ENCODE measurements at regions not wholly inside any gene's neighbourhood (a gene's known extent, or its start where the extent isn't known, plus 50 kb on each side); places are given as distances from the start of the nearest gene placed in this dataset.
"Not testable (repeated sequence)": the region's sequence is repeated elsewhere in the genome, so short reads cannot be mapped to it uniquely, and the experiment has no call there.

DNA sequence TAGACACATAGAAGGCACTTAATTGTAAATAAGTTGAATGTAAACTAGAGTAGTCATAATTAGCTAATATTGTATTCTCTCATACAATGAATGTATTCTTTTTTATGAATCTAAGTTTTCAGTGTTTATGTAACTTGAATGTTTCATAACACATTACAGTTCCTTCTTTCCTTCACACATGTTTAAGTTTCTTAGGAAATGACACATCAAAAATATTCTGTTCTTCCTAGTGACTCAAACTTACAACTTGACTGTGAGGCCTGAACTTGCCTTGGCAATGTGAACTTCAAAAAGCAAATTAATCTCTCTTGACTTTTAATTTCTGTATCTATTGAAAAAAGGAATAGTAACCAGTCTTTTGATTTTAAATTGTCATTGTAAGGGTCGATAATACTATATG lies 700.1 kb downstream of the KCNT2 start:
- DNase-seq = no peak

DNA sequence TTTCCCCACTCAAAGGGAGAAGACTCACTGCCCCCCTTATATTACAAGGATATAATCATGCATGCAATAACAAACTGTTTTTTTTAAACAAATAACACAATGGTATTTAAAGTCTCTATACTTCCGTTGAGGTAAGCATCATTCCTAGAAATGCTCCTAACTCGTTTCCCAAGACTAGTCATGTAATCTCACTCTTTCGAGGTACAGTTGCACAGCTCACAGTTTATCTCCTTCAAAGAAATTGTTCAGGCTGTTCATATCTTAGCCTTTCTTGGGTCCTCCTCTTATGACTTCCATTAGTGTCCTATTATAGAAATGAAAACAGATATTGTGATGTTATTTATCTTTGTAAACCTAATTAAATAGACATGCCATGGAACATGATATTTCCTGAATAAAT lies 705.0 kb downstream of the KCNT2 start:
- DNase-seq = no peak

DNA sequence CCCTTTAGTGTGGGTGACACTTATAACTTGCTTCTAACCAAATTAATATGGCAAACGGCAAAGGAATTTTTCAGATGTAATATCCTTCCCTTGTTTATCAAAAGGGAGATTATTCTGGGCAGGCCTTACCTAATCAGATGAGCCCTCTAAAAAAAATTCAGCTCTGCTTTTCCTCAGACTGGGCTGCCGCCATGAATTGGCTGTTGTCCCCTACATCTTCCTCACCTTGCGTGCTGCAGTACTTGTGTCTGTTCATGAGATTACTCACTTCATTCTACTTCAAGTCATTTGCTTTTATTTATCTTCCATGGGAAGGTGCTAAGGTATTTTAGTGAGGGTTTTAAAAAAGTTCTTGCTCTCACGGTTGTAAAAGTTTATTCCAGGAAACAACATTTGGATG lies 705.5 kb downstream of the KCNT2 start:
- no peak for DNase-seq

DNA sequence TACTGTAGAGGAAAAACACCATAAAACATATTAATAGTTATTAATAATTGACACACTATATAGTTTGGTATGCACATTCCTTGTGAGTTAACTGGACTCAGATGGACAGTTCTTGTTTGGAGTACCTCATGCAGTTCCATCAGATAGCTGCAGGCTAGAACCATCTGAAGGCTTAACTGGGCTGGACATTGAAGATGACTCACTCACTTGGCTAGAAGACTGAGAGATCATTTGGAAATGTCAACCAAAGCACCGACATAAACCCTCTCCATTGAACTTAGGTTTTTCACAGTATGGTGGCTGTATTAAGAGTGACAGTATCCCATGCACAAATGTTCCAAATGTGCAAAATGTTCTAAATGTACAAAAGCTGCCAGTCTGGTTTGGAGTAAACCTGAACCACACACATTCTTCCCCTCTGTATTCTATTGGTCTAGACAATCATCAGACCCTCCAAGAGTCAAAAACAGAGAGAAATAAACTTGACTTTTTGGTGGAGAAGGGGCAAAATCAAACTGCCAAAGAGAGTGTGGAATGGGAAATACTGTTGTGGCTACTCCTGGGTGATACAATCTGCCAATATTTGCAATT lies 708.4 kb downstream of the KCNT2 start:
- no peak for DNase-seq

DNA sequence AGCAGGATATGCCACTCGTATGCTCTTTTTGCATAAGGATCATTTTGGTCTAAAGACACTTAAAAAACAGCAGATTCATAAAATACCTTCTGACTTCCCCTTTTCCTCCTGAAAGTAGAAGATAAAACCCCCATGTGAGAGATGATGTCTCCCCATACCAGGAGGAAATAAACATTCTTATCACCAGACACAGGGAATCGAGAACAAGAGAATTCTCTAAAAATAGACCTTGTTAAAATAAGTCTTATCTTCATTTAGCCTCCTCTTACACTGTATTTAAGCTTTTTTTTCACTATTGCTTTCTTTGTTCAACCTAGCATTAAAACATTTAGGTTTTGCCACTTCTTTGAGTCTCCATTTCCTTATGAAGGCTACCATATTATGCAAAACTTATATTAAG lies 709.3 kb downstream of the KCNT2 start:
- DNase-seq = no peak

DNA sequence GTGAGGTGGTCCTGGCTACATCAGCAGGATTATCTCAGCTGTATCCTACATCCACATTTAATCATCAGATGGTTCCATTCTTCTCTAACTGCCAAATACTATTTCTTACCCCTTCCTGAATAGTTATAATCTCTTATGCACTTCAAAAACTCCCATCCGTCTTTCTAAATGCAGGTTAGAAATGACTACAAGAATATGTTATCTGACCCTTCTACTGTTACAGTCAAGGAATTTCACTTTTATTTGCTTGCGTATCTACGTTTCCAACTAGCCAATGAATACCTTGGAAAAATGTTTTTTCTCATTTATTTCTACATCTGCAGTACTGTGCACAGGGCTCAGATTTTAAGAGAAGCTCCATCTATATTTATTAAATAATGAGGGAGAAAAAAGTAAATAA lies 709.9 kb downstream of the KCNT2 start:
- no peak for DNase-seq

DNA sequence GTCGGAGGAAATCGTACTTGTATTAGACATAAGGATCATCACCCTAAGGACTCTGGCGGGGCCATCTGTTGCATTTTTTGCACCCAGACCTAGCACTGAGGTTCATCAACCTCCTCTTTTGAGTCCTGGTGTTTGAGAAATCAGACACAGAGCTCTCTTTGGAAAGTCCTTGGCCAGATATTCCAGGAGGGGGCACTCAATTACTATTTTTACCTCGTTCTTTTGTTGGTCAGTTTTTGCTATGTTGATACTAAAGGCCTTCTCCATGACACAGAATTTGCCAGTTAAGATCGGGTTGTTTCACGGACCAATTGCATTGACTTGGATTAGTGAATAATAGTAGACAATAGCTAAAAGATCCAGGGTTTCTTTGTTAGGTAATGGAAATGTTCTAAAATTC lies 711.2 kb downstream of the KCNT2 start:
- no peak for DNase-seq

DNA sequence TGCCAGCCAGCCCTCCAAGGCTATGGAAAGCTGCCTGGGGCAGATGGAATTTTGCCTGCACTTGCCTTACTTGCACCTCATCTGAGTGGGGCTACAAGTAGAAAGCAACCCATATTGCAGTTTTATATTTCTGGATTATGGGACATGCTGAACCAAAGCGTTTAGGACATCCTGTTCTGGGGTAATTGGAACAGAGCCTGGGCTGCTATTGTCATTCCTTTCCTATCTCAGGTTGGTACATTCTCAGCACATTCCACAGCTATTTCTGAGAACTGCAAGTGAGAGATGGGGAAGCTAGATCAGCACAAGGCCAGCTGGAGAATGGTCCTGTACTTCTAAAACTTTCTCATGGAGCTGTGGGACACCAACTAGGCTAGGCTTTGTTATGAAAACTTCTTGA lies 713.8 kb downstream of the KCNT2 start:
- no peak for DNase-seq

DNA sequence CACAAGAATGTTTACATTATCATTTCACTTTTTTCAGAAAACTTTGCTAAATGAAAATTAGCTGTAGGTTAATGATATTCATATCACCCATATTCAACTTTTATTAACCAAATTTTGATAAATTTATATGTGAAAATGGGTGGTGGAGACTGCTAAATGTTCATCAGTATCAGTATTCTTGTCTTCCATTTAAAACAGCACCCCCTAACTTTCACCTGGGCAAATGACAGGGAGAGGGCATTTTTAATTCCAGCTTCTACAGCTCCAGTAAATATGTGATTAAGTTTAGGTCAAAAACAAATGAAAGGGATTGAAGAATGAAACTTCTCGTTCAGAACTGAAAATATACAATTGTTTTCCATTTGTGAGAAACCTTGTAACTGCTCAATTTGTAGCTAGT lies 722.2 kb downstream of the KCNT2 start:
- no peak for DNase-seq

DNA sequence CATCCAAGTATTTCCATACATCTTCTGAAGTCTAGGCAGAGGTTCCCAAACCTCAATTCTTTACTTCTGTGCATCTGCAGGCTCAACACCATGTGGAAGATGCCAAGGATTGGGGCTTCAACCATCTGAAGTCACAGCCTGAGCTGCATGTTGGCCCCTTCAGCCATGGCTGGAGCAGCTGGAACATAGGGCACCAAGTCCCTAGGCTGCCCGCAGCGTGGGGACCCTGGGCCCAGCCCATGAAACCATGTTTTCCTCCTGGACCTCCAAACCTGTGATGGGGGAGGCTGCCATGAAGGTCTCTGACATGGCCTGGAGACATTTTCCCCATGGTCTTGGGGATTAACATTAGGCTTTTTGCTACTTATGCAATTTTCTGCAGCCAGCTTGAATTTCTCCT lies 729.8 kb downstream of the KCNT2 start:
- DNase-seq = no peak

DNA sequence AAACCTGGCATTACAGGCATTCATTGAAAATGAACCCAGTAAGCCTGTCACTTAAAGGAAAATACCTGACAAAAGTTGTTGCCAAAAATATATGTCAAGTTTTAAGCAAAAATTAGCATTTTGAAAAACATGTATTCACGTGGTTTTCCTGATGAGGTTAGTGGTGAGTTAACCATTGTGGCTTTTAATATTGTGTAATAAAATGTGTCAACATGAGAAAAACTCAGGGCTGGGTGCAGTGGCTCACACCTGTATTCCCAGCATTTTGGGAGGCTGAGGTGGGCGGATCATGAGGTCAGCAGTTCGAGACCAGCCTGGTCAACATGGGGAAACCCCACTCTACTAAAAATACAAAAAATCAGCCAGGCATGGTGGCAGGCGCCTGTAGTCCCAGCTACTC lies 731.4 kb downstream of the KCNT2 start:
- no peak for DNase-seq

DNA sequence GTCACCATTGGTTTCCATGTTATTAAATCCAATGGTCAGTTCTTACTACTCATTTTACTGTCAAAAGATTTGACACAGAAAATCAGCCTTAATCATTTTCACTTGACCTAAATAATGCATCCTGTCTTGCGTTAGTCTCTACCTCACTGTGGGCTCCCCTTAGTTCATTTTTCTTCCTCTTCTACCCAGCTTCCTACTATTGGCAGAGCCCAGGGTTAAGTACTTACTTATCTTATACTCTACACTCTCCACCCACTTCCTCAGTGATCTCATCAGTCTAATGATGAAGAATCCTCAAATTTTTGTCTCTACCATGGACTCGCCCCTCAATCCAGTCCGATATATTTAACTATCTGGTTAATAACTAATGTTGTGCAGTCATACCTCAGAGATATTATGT lies 735.9 kb downstream of the KCNT2 start:
- no peak for DNase-seq

DNA sequence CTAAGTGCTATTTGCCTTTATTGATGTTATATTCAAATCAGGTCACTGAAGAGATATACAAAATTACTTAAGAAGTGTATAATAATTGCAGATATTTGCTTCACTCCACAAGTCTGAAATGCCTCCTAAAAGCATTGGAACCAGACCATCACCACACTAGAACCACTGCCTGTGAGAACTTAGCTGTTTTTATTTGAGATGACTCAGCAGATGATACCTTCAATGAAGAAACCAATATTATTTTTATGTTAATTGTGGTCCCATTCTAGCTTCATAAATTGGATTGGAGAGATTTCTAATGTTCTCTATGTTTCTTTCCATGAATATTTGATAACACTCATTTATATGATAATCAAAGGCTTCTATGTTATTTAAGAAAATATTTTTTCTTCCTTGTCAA lies 740.6 kb downstream of the KCNT2 start:
- DNase-seq = no peak

DNA sequence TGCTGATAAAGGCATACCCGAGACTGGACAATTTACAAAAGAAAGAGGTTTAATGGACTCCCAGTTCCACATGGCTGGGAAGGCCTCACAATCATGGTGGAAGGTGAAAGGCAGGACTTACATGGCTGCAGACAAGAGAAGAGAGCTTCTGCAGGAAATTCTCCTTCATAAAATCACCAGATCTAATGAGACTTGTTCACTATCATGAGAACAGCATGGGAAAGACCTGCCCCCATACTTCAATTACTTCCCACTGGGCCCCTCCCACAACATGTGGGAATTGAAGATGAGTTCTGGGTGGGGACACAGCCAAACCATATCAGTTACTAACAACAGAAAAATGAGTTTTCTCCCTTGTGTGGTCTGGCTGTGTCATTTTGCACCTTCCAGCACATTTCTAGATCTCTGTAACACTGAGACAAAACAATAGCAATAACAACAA lies 741.4 kb downstream of the KCNT2 start:
- no peak for DNase-seq

DNA sequence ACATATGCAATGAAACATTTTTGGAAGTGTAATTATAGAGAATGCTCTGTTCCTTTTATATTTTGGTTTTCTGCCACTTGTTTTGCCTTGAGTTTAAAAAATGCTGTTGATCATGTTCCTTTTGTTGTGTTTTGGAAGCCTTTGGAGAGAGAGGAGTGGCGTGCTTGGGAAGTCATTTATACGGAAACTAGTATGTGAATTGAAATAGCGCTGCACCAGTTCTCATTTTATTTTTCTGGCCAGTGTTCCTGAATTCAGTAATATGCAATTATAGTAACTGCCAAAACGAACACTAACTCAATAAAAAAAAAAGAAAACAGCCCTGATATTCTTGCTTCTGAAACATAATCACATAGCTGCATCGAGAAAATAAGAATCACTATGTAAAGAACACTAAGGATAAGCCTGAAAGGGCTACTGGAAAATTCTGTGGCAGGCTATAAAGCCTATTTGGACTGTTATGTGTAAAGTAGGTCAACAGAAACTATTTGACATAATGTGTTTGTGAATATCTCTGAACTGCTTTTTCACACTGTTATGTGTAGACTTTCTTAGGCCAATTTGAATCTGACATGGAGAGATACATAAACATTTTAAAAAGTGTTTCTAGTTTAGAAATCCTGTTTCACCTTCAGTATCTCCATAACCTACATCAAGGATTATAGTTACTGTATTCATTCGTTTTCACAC lies 742.0 kb downstream of the KCNT2 start:
- DNase-seq = no peak

DNA sequence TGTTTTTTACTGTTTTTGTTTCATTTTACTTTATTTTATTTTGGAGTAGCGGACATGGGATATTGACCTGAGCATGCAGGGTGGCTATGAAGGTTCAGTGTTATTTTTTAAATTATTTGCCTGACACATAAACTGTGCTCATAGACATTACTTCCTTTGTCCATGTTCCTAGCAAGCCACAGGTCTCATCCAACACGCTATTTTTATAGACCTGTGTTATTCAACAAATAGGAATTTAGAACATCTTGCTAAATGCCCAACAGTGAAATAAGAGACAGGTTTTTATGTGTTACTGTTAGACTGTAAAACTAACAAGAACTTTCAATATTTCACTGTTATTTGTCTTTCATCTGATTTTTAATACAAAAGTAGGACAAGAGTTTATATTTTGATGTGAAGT lies 756.4 kb downstream of the KCNT2 start:
- DNase-seq = no peak

DNA sequence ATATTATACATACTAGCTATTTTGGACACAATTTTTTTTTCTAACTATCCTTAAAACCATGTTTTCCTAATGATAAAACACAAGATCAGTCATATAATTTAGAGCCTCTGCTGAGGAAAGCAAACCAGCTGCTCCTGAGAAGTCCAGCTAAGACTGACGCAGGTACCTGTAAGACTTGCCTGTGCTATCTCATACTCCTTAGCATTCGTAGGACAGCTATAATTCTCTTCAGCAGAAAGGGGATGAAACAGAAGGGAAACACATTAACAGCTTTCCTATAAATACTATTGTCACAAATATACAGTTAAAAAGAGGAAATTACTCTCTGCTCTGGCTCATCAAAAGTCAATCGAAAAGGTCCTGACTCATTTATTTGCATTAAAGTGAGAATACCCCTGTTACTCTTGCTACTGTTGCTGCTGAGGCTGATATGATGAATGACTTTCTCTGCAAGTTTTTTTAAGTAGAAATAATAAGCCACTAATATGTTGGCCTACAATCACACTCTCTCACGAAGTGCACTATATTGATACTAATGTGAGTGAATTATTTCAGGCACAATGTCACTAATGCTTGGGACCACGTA lies 757.1 kb downstream of the KCNT2 start:
- no peak for DNase-seq

DNA sequence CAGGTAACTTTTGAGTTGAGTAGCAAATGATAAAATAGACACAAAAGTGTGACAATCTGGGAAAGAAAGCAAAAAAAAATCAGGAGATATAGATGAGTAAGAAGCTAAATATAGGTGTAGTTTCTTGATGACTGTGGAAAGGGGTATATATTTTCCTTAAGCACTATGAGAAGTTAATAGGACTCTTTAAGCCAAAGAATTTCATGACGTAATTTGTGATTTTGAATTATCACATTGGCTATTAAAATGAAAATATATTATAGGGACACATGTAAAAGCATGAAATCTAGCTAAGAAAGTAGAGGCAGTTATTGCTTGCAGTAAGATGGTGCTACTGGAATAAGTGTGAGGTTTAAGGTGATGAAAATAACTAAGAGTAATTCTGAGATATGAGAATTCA lies 759.1 kb downstream of the KCNT2 start:
- DNase-seq = no peak

DNA sequence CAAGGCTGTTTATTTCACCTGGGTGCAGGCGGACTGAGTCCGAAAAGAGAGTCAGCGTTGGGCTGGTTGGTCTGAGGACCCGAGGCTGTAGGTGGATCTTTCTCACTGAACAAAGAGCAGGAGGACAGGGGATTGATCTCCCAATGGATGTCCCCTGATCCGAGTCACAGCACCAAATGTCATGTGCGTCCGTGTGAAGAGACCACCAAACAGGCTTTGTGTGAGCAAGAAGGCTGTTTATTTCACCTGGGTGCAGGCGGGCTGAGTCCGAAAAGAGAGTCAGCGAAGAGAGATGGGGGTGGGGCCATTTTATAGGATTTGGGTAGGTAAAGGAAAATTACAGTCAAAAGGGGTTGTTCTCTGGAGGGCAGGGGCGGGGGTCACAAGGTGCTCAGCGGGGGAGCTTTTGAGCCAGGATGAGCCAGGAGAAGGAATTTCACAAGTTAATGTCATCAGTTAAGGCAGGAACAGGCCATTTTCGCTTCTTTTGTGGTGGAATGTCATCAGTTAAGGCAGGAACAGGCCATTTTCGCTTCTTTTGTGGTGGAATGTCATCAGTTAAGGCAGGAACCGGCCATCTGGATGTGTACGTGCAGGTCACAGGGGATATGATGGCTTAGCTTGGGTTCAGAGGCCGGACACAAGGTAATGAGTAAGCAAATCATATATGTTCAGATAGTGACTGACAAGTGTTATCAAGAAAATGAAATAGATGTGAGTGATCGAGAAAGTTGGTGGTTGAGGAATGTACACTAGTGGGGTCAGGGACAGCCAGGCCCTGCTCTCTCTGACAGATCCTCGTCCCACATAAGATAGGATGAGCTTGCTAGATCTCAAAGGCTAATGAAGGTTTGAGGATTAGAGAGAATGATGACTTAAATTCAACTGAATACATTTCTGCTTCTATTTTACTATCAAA lies 760.0 kb downstream of the KCNT2 start:
- not testable (repeated sequence) for DNase-seq

DNA sequence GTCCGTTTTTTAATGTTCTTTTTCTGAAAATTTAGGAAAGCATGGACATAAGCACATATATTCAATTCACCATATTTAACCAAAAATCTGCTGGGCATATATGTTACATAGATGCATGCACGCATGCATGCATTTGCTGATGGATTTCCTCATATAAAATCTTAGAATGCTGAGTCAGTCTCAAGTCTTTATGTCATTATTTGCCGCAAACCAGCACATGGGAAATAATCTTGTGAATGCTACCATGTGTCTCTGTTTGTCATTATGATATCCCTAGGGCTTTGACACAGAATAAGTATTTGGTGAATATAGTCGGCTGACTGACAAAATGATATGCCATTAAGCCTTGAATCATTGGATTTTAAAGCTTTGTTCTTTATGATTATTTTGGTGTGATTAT lies 776.5 kb downstream of the KCNT2 start:
- DNase-seq = no peak

DNA sequence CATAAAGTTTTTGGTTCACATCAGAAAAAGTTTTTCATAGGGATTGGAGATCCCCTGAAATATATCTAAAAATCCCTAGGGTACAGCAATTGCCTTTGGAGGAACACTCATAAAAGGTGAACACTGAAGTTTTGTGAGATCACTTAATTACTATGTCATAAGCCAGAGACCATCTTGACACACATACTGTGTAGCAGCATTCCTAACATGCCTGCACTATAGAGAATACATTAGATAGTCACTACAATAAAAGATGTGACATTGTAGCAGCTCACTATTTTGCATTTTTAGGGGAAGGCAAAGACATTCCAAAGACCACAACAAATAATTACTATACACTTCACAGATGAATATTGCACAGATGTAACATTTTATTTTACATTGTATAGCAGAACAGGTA lies 779.9 kb downstream of the KCNT2 start:
- DNase-seq = no peak

DNA sequence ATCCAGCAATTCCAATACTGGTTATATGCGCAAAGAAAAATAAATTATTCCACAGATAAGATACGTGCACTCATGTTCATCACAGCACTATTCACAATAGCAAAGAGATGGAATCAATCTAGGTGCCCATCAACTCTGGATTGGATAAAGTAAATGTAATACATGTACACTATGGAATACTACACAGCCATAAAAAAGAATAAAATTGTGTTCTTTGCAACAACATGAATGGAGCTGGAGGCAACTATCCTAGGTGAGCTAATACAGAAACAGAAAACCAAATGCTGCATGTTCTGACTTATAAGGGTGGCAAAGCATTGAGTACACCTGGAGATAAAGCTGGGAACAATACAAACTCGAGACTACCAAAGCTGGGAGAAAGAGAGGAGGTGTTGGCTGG lies 787.3 kb downstream of the KCNT2 start:
- DNase-seq = no peak

DNA sequence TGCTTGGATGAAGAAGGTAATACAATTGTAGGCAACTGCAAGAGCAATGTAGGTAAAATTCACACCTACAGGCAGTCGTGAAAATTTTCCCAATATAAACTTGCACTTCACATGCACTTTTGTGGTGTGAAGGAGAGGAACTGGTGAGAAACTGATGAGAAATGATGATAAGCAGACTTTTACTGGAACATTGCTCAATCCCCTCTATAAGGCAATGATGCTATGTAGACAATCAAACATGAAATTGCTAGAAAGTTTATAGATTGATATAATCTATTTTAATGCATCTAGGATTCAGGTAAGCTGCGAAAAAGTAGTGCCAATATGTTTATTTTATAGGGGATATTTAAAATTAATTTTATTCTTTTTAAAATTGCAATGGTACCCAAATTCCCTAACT lies 802.2 kb downstream of the KCNT2 start:
- no peak for DNase-seq

DNA sequence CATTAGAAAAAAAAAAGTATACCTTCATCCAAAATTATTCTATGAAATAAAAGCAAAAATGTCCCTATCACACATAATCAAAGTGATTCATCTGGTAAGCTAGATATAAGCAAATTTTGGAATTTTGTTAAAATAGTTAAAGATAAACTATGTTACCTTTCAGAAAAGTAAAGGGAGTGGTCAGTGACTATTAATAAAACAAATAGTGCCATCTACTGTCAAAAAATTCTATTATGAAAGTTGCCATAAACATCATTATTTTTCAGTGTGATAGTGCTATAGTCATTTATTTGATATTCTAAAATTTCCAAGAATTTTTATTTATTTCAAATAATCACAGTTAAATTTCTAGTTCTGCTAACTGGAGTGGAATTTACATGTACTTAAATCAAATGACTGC lies 803.7 kb downstream of the KCNT2 start:
- DNase-seq = no peak
